COLO668 (cell line): ENCODE measurements at regions not wholly inside any gene's neighbourhood (a gene's known extent, or its start where the extent isn't known, plus 50 kb on each side); places are given as distances from the start of the nearest gene placed in this dataset.

Experiments used
- DNase-seq: peaks from one replicate; lab custom pipeline; 2025; ENCODE audit not compliant: unreplicated experiment; lab: John Stamatoyannopoulos, UW

- no peak for DNase-seq
Measured at GRCh38 chr5:144103611-144104485, 66.6 kb downstream of the YIPF5 start.

DNA sequence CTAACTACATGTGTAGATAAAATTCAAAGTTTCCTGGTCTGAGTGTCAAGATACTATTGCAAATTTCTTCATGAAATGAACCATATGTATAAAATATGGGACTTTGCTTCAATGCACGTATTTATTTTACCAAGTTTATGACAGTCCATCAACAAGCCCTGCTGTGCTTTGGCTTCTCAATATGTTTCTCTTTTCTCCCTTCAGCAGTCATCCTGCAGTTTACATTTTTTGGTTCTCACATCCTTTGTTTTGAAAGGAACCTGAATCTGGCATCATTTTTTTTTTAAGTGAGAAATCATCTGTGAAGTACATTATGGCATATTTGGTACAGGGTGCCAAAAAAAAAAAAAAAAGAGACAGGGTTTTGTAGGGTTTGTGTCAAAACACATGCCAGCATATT lies 65.1 kb downstream of the YIPF5 start:
- no peak for DNase-seq

DNA sequence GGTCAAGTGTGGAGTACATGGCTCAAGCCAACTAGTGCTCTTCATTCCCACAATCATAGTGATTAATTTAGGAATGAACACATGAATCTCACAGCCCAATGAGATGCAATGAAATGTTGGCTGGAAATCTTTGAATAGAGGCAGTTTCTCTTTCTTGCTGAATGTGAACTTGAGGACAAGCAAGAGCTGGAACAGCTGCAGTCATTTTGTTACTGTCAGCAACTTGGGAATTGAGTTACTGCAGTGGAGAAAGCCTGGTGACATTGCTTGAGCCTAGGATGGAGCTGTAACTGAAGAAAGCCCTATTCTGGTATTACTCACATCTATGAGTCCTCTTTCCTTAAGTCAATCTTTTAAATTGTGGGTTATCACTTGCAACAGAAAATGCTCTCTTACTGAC lies 62.3 kb downstream of the YIPF5 start:
- no peak for DNase-seq
